Liver (tissue), 8 donors: ENCODE measurements at regions not wholly inside any gene's neighbourhood (a gene's known extent, or its start where the extent isn't known, plus 50 kb on each side); places are given as distances from the start of the nearest gene placed in this dataset.

Experiments
- DNase-seq: peaks from one replicate; pipeline ENCODE4 v3.0.0-alpha.2; 2017; ENCODE audit warnings: low spot score
- H3K27ac ChIP-seq, 2 donors: one replicate each; pipeline ENCODE4 v1.7.0; 2013; ENCODE audit warnings: inconsistent platforms in 2 of 2, low read length in 2 of 2, control low read depth in 1 of 2, low read depth in 1 of 2, mild to moderate bottlenecking in 1 of 2
- H3K27me3 ChIP-seq, 4 donors: one replicate each; pipeline versions ENCODE4 v1.6.1 to v1.7.0; 2013; ENCODE audit warnings: low read length in 3 of 4, inconsistent platforms in 1 of 4, mild to moderate bottlenecking in 1 of 4, moderate library complexity in 1 of 4; ENCODE audit not compliant: control insufficient read depth in 4 of 4, insufficient read depth in 4 of 4
- H3K36me3 ChIP-seq, 4 donors: one replicate each; pipeline versions ENCODE4 v1.6.1 to v1.7.0; 2013; ENCODE audit warnings: low read length in 3 of 4, mild to moderate bottlenecking in 3 of 4, low read depth in 1 of 4, moderate library complexity in 1 of 4; ENCODE audit not compliant: control insufficient read depth in 4 of 4, insufficient read depth in 3 of 4
- H3K4me1 ChIP-seq, 4 donors: one replicate each; pipeline versions ENCODE4 v1.6.1 to v1.7.0; 2013; ENCODE audit warnings: low read length in 3 of 4, mild to moderate bottlenecking in 3 of 4, moderate library complexity in 1 of 4; ENCODE audit not compliant: control insufficient read depth in 4 of 4, insufficient read depth in 4 of 4
- H3K4me3 ChIP-seq, 3 donors: one replicate each; pipeline versions ENCODE4 v1.6.1 to v1.7.0; 2013; ENCODE audit warnings: low read length in 3 of 3, control low read depth in 1 of 3, low read depth in 1 of 3, mild to moderate bottlenecking in 1 of 3
- H3K9ac ChIP-seq, 2 donors: one replicate each; pipeline ENCODE4 v1.7.0; 2013; ENCODE audit warnings: low read length in 2 of 2, mild to moderate bottlenecking in 2 of 2, moderate library complexity in 2 of 2, control low read depth in 1 of 2, low read depth in 1 of 2
- H3K9me3 ChIP-seq, 4 donors: one replicate each; pipeline versions ENCODE4 v1.6.1 to v1.7.0; 2013; ENCODE audit warnings: low read length in 3 of 4; ENCODE audit not compliant: control insufficient read depth in 4 of 4
- ATF3 ChIP-seq: IDR thresholded peaks from 2 replicates; pipeline ENCODE4 v1.6.1; 2016; ENCODE audit warnings: antibody characterized with exemption
- CTCF ChIP-seq: fragments of 150-350 bp; IDR thresholded peaks from 2 replicates; pipeline ENCODE4 v1.5.1; 2017; ENCODE audit warnings: improper control_type of control experiment, low read depth, low read length; ENCODE audit not compliant: missing input control
- EGR1 ChIP-seq, 2 donors: IDR thresholded peaks; 2 replicates each; pipeline ENCODE4 v1.6.1; 2016 to 2018; ENCODE audit warnings: antibody characterized with exemption in 2 of 2, low read depth in 2 of 2
- FOXA1 ChIP-seq: IDR thresholded peaks from 2 replicates; pipeline ENCODE4 v1.6.1; 2016; ENCODE audit warnings: antibody characterized with exemption
- FOXA2 ChIP-seq: IDR thresholded peaks from 2 replicates; pipeline ENCODE4 v1.6.1; 2016; ENCODE audit warnings: antibody characterized with exemption
- GABPA ChIP-seq, 2 donors: IDR thresholded peaks in 1 of 2; conservative IDR thresholded peaks in 1 of 2; 2 replicates each; pipeline ENCODE4 v1.6.1; 2016; ENCODE audit warnings: antibody characterized with exemption in 2 of 2, mild to moderate bottlenecking in 1 of 2, moderate library complexity in 1 of 2
- HNF4A ChIP-seq, 2 donors: conservative IDR thresholded peaks; 2 replicates each; pipeline ENCODE4 v1.6.1; 2016; ENCODE audit warnings: antibody characterized with exemption in 2 of 2, mild to moderate bottlenecking in 2 of 2
- HNF4G ChIP-seq: IDR thresholded peaks from 2 replicates; pipeline ENCODE4 v1.6.1; 2016; ENCODE audit warnings: antibody characterized with exemption
- JUND ChIP-seq, 2 donors: IDR thresholded peaks; 2 replicates each; pipeline ENCODE4 v1.6.1; 2016; ENCODE audit warnings: antibody characterized with exemption in 2 of 2
- MAX ChIP-seq: IDR thresholded peaks from 2 replicates; pipeline ENCODE4 v1.6.1; 2016; ENCODE audit warnings: antibody characterized with exemption
- NR2F2 ChIP-seq: IDR thresholded peaks from 2 replicates; pipeline ENCODE4 v1.6.1; 2016; ENCODE audit warnings: antibody characterized with exemption
- RAD21 ChIP-seq, 2 donors: IDR thresholded peaks; 2 replicates each; pipeline ENCODE4 v1.6.1; 2016; ENCODE audit warnings: antibody characterized with exemption in 2 of 2, mild to moderate bottlenecking in 2 of 2
- REST ChIP-seq: IDR thresholded peaks from 2 replicates; pipeline ENCODE4 v1.6.1; 2016; ENCODE audit warnings: antibody characterized with exemption, mild to moderate bottlenecking
- RXRA ChIP-seq, 2 donors: IDR thresholded peaks; 2 replicates each; pipeline ENCODE4 v1.6.1; 2017 to 2018; ENCODE audit warnings: antibody characterized with exemption in 2 of 2, mild to moderate bottlenecking in 1 of 2
- SP1 ChIP-seq: IDR thresholded peaks from 2 replicates; pipeline ENCODE4 v1.6.1; 2018; ENCODE audit warnings: antibody characterized with exemption, mild to moderate bottlenecking
- TAF1 ChIP-seq: conservative IDR thresholded peaks from 2 replicates; pipeline ENCODE4 v1.6.1; 2016; ENCODE audit warnings: antibody characterized with exemption, mild to moderate bottlenecking
- YY1 ChIP-seq: IDR thresholded peaks from 2 replicates; pipeline ENCODE4 v1.6.1; 2016; ENCODE audit warnings: antibody characterized with exemption, mild to moderate bottlenecking
- ZBTB33 ChIP-seq: IDR thresholded peaks from 2 replicates; pipeline ENCODE4 v1.6.1; 2016; ENCODE audit warnings: antibody characterized with exemption
- WGBS: extraction: QIAGEN DNeasy Blood & Tissue Kit; methylation state at CpG from one replicate; pipeline ENCODE4 v1.1.7; 2013; 5-methylcytosine and 5-hydroxymethylcytosine counted together
- donor health status: healthy.
- donor health status: healthy.
- donor health status: healthy.
- donor health status: healthy.
- donor health status: healthy.

GRCh38 chr5:69004676-69005075 lies 89.1 kb upstream of the SLC30A5 start:
- Histone ChIP-seq H3K9me3 (no peaks in the 10 kb centered on the region), H3K9ac (no peak overlapping the region), H3K36me3 (no peaks in the 10 kb centered on the region), H3K4me3 (no peak overlapping the region), H3K27me3 (no peaks in the 10 kb centered on the region), H3K4me1 (no peaks in the 10 kb centered on the region), H3K27ac (no peak overlapping the region)
- TF ChIP-seq ATF3 (no peak), HNF4G (no peak), FOXA2 (no peak), YY1 (no peak), HNF4A (conservative IDR thresholded peaks at IDR 0.05) (no peak), MAX (no peak), EGR1 (IDR thresholded peaks at IDR 0.05; ENCODE audit: low read depth in 2 of 2) (no peak), CTCF (no peak), RAD21 (IDR thresholded peaks at IDR 0.05) (no peak), JUND (IDR thresholded peaks at IDR 0.05) (no peak), GABPA (IDR thresholded peaks at IDR 0.05 in 1 of 2, conservative IDR thresholded peaks at IDR 0.05 in 1 of 2) (no peak), NR2F2 (no peak), REST (no peak), ZBTB33 (no peak), FOXA1 (no peak)
- 84% methylated on average over 3 of the region's 3 CpGs for WGBS
- no peak for DNase-seq

GRCh38 chr5:69006030-69006429 lies 87.8 kb upstream of the SLC30A5 start:
- no peak overlapping the region for H3K9ac ChIP-seq
- no peak overlapping the region for H3K27ac ChIP-seq
- WGBS, result 75% methylated on average over 2 of the region's 2 CpGs
- H3K4me1 ChIP-seq, result no peaks in the 10 kb centered on the region
- H3K27me3 ChIP-seq, result no peaks in the 10 kb centered on the region
- H3K4me3 ChIP-seq, result no peak overlapping the region
- H3K36me3 ChIP-seq, result no peaks in the 10 kb centered on the region
- no peaks in the 10 kb centered on the region for H3K9me3 ChIP-seq
- no peak for DNase-seq
- TF ChIP-seq ZBTB33 (no peak), EGR1 (IDR thresholded peaks at IDR 0.05; ENCODE audit: low read depth in 2 of 2) (no peak), RAD21 (IDR thresholded peaks at IDR 0.05) (no peak), FOXA1 (no peak), RXRA (IDR thresholded peaks at IDR 0.05) (no peak), YY1 (no peak), TAF1 (no peak), NR2F2 (no peak), CTCF (no peak), SP1 (no peak), ATF3 (no peak), HNF4A (conservative IDR thresholded peaks at IDR 0.05) (no peak)
